H1 (cell line): ENCODE measurements at regions not wholly inside any gene's neighbourhood (a gene's known extent, or its start where the extent isn't known, plus 50 kb on each side); places are given as distances from the start of the nearest gene placed in this dataset.

Experiments used
- ASH2L ChIP-seq: fragments of 200-600, 300-600 bp; sonication (generic); IDR thresholded peaks from one replicate; pipeline ENCODE4 v1.7.1; 2017; ENCODE audit warnings: low read length
- GTF2F1 ChIP-seq: IDR thresholded peaks from 2 replicates; pipeline ENCODE4 v1.6.1; 2012; ENCODE audit warnings: low read depth, low read length, improper control_type of control experiment, borderline replicate concordance
- MAFK ChIP-seq: IDR thresholded peaks from 2 replicates; pipeline ENCODE4 v1.6.1; 2012; ENCODE audit warnings: low read depth, mild to moderate bottlenecking, improper control_type of control experiment, low read length
- USF2 ChIP-seq: IDR thresholded peaks from 2 replicates; pipeline ENCODE4 v1.6.1; 2011; ENCODE audit warnings: low read length, improper control_type of control experiment

GRCh38 chr16:85400305-85401205 lies 212.6 kb upstream of the GSE1 start (continued):
- TF ChIP-seq USF2 (no peak), GTF2F1 (no peak), MAFK (no peak), ASH2L (no peak)
